ENCODE measurements at regions not wholly inside any gene's neighbourhood (a gene's known extent, or its start where the extent isn't known, plus 50 kb on each side); places are given as distances from the start of the nearest gene placed in this dataset.

DNA sequence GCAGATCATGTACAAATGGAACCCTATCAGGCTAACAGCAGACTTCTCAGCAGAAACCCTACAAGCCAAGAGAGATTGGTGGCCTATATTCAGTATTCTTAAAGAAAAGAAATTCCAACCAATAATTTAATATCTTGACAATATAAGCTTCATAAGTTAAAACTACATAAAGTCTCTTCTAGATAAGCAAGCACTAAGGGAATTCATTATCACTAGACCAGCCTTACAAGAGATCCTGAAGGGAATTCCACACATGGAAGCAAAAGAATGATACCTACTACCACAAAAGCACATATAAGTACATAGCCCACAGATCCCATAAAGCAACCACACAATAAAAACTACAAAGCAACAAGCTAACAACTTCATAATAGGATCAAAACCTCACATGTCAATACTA lies 60.4 kb upstream of the SCAF11 start:
- H3K9me3 ChIP-seq (ENCODE audit: control insufficient read depth, insufficient read depth, low read length): peaks cover 14% of the 10 kb centered on the region
- H3K4me1 ChIP-seq (ENCODE audit: control insufficient read depth, insufficient read depth, low read length): no peaks in the 10 kb centered on the region
- no peak for ATAC-seq
- no peak overlapping the region for H3K4me3 Mint-ChIP-seq
- TF ChIP-seq, protein P1, sequence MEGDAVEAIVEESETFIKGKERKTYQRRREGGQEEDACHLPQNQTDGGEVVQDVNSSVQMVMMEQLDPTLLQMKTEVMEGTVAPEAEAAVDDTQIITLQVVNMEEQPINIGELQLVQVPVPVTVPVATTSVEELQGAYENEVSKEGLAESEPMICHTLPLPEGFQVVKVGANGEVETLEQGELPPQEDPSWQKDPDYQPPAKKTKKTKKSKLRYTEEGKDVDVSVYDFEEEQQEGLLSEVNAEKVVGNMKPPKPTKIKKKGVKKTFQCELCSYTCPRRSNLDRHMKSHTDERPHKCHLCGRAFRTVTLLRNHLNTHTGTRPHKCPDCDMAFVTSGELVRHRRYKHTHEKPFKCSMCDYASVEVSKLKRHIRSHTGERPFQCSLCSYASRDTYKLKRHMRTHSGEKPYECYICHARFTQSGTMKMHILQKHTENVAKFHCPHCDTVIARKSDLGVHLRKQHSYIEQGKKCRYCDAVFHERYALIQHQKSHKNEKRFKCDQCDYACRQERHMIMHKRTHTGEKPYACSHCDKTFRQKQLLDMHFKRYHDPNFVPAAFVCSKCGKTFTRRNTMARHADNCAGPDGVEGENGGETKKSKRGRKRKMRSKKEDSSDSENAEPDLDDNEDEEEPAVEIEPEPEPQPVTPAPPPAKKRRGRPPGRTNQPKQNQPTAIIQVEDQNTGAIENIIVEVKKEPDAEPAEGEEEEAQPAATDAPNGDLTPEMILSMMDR (IDR thresholded peaks at IDR 0.05): no peak
- no peaks in the 10 kb centered on the region for H3K36me3 ChIP-seq (ENCODE audit: control insufficient read depth, insufficient read depth, low read length)
- H3K9me3 Mint-ChIP-seq: peaks cover 2 to 5% of the 10 kb centered on the region in 2 donors
- DNase-seq: no peak
- H3K27me3 Mint-ChIP-seq (ENCODE audit: low read depth in 2 of 2): peaks cover 14 to 35% of the 10 kb centered on the region in 2 donors
- no peak overlapping the region for H3K4me3 ChIP-seq (ENCODE audit: low read length)
- intact Hi-C loops (cut with micrococcal nuclease): no loop called here
- H3K27ac Mint-ChIP-seq: no peak overlapping the region
- H3K27me3 ChIP-seq (ENCODE audit: control insufficient read depth, insufficient read depth, low read length): no peaks in the 10 kb centered on the region
- H3K4me1 Mint-ChIP-seq: no peaks in the 10 kb centered on the region
- peaks cover 17% of the 10 kb centered on the region for H3K36me3 Mint-ChIP-seq
- no peak overlapping the region for H3K27ac ChIP-seq (ENCODE audit: low read length)

DNA sequence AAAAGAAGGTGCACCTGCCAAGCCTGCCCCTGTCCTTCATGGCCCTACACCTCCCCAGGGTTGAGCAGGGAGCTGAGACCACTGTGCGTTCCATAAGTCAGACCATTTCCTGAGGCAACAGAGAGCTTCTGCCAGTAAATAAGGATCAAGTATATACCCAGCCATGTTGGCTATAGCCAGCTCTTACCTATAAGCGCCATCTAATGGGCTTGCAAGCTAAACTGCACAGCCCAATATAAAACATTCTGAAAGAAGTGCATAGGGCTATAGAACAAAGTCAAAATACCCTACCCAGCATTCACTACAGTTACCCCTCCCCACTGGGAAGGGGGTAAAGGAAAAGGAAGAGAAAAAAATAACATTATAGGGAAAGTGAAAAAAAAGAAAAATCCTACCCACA lies 59.3 kb upstream of the SCAF11 start:
- no peaks in the 10 kb centered on the region for H3K36me3 ChIP-seq (ENCODE audit: control insufficient read depth, insufficient read depth, low read length)
- DNase-seq: no peak
- Mint-ChIP-seq H3K4me3 (no peak overlapping the region), H3K27ac (no peak overlapping the region), H3K27me3 (ENCODE audit: low read depth in 2 of 2) (peaks cover 16 to 35% of the 10 kb centered on the region in 2 donors), H3K36me3 (peaks cover 17% of the 10 kb centered on the region), H3K4me1 (no peaks in the 10 kb centered on the region), H3K9me3 (peaks cover 2 to 5% of the 10 kb centered on the region in 2 donors)
- H3K27me3 ChIP-seq (ENCODE audit: control insufficient read depth, insufficient read depth, low read length): no peaks in the 10 kb centered on the region
- ATAC-seq: no peak
- intact Hi-C loops (cut with micrococcal nuclease): no loop called here
- H3K4me1 ChIP-seq (ENCODE audit: control insufficient read depth, insufficient read depth, low read length): no peaks in the 10 kb centered on the region
- TF ChIP-seq, protein P1 (IDR thresholded peaks at IDR 0.05): no peak
- no peak overlapping the region for H3K27ac ChIP-seq (ENCODE audit: low read length)
- 42% methylated on average over 2 of the region's 2 CpGs for WGBS (ENCODE audit: insufficient coverage)
- H3K9me3 ChIP-seq (ENCODE audit: control insufficient read depth, insufficient read depth, low read length): peaks cover 14% of the 10 kb centered on the region
- no peak overlapping the region for H3K4me3 ChIP-seq (ENCODE audit: low read length)

DNA sequence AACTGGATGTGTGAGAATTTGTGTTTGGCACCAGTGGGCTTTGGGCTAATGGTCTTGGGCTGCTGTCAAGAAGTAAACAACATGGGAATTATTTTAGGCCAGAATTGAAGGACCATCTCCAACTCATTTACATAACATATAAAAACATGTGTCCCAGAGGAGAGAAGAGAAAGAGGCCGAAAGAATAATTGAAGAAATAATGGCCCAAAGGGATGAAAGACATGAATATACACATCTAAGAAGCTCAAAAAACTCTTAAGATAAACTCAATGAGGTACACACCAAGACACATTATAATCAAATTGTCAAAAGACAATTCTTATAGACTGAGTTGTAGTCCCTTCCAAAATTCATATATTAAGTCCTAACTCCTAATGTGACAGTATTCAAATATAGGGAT lies 56.1 kb upstream of the SCAF11 start:
- TF ChIP-seq, protein P1 (IDR thresholded peaks at IDR 0.05): no peak
- Mint-ChIP-seq H3K27ac (no peak overlapping the region), H3K9me3 (peaks cover 2 to 5% of the 10 kb centered on the region in 2 donors), H3K4me3 (no peak overlapping the region), H3K36me3 (peaks cover 17% of the 10 kb centered on the region), H3K27me3 (ENCODE audit: low read depth in 2 of 2) (peaks cover 8 to 30% of the 10 kb centered on the region in 2 donors), H3K4me1 (no peaks in the 10 kb centered on the region)
- peaks cover 14% of the 10 kb centered on the region for H3K9me3 ChIP-seq (ENCODE audit: control insufficient read depth, insufficient read depth, low read length)
- no peaks in the 10 kb centered on the region for H3K27me3 ChIP-seq (ENCODE audit: control insufficient read depth, insufficient read depth, low read length)
- no peaks in the 10 kb centered on the region for H3K36me3 ChIP-seq (ENCODE audit: control insufficient read depth, insufficient read depth, low read length)
- DNase-seq: no peak
- no peak overlapping the region for H3K27ac ChIP-seq (ENCODE audit: low read length)
- intact Hi-C loops (cut with micrococcal nuclease): no loop called here
- ATAC-seq: no peak
- H3K4me1 ChIP-seq (ENCODE audit: control insufficient read depth, insufficient read depth, low read length): no peaks in the 10 kb centered on the region
- H3K4me3 ChIP-seq (ENCODE audit: low read length): no peak overlapping the region
- no CpG with 5 or more reads among the region's 1 CpG for WGBS (ENCODE audit: insufficient coverage)

DNA sequence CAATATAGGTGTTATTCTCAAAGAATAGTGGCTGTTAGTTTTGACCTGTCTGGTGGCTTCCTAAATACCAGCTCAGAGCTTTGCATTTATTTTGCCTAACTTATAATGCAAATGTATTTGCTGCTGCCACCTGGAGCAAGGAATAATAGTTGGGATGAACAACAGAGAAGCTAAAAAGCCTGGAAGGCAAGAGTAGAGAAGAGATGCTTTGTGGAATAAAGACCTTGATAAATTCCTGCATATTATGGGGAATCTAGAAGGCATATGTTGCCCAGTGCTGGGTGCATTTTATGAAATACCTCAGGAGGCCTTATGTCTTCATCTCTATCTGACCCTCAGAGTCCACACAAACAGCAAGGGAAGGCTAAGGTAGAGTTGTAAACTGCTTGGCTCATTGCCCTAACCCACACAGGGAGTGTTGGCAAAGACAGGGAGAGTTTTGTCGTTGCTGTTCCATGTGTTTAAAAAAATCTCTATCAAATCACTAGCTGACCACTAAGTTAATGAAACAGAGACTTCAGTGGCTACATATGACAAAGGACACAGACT lies 53.7 kb upstream of the SCAF11 start:
- no peak for DNase-seq
- H3K4me3 ChIP-seq (ENCODE audit: low read length): no peak overlapping the region
- H3K9me3 Mint-ChIP-seq: peaks cover 0 to 2% of the 10 kb centered on the region in 2 donors
- no peak for ATAC-seq
- intact Hi-C loops (cut with micrococcal nuclease): no loop called here
- no peaks in the 10 kb centered on the region for H3K36me3 ChIP-seq (ENCODE audit: control insufficient read depth, insufficient read depth, low read length)
- H3K27me3 Mint-ChIP-seq (ENCODE audit: low read depth in 2 of 2): peaks cover 11 to 13% of the 10 kb centered on the region in 2 donors
- H3K4me1 ChIP-seq (ENCODE audit: control insufficient read depth, insufficient read depth, low read length): no peaks in the 10 kb centered on the region
- no peaks in the 10 kb centered on the region for H3K27me3 ChIP-seq (ENCODE audit: control insufficient read depth, insufficient read depth, low read length)
- TF ChIP-seq, protein P1 (IDR thresholded peaks at IDR 0.05): no peak
- no peaks in the 10 kb centered on the region for H3K36me3 Mint-ChIP-seq
- H3K4me1 Mint-ChIP-seq: no peaks in the 10 kb centered on the region
- WGBS (ENCODE audit: insufficient coverage): no CpG with 5 or more reads among the region's 1 CpG
- H3K9me3 ChIP-seq (ENCODE audit: control insufficient read depth, insufficient read depth, low read length): peaks cover 3% of the 10 kb centered on the region
- no peak overlapping the region for H3K27ac ChIP-seq (ENCODE audit: low read length)
- no peak overlapping the region for H3K4me3 Mint-ChIP-seq
- no peak overlapping the region for H3K27ac Mint-ChIP-seq
